ENCODE measurements at regions not wholly inside any gene's neighbourhood (a gene's known extent, or its start where the extent isn't known, plus 50 kb on each side); places are given as distances from the start of the nearest gene placed in this dataset.

- POLR2A ChIA-PET, result interaction anchor here (0.5 kb wide), 1 partner anchor 255 kb away, joined by 5 read pairs; no protein-coding TSS in a partner anchor
- no peak for TF ChIP-seq CTCF (IDR thresholded peaks at IDR 0.05; ENCODE audit: insufficient read depth, low read length, missing control alignments)
- CTCF ChIA-PET, result interaction anchor here (1.0 to 2.5 kb wide), 2 partner anchors 9 to 115 kb away, joined by 4 to 11 read pairs; no protein-coding TSS in a partner anchor
- DNase-seq (ENCODE audit: low read depth, low spot score), result no peak
- no peak overlapping the region for H3K4me3 ChIP-seq (ENCODE audit: low read depth, low read length)
These were observed 110.1 kb upstream of the SMURF2 start for GRCh38 chr17:64771980-64772844.

GRCh38 chr17:64769712-64770111 lies 107.6 kb upstream of the SMURF2 start:
- H3K4me3 ChIP-seq (ENCODE audit: low read depth, low read length), result no peak overlapping the region
- POLR2A ChIA-PET, result no interaction called here
- CTCF ChIA-PET, result interaction anchor here (1.2 kb wide), 1 partner anchor 7 kb away, joined by 4 read pairs; no protein-coding TSS in a partner anchor
- DNase-seq (ENCODE audit: low read depth, low spot score), result no peak
- TF ChIP-seq CTCF (IDR thresholded peaks at IDR 0.05; ENCODE audit: insufficient read depth, low read length, missing control alignments), result no peak

- no peak for TF ChIP-seq CTCF (IDR thresholded peaks at IDR 0.05; ENCODE audit: insufficient read depth, low read length, missing control alignments)
- DNase-seq (ENCODE audit: low read depth, low spot score), result no peak
- CTCF ChIA-PET, result interaction anchor here (0.7 kb wide), 2 partner anchors 10 to 11 kb away, joined by 3 read pairs; no protein-coding TSS in a partner anchor
These were observed 105.3 kb upstream of the SMURF2 start for GRCh38 chr17:64767269-64767997.

GRCh38 chr17:64765191-64765889 lies 103.2 kb upstream of the SMURF2 start:
- POLR2A ChIA-PET, result no interaction called here
- TF ChIP-seq CTCF (IDR thresholded peaks at IDR 0.05; ENCODE audit: insufficient read depth, low read length, missing control alignments), result no peak
- no peak for DNase-seq (ENCODE audit: low read depth, low spot score)
- H3K4me3 ChIP-seq (ENCODE audit: low read depth, low read length), result no peak overlapping the region
- CTCF ChIA-PET, result interaction anchor here (0.7 to 2.3 kb wide), 2 partner anchors 9 to 29 kb away, joined by 4 to 5 read pairs; no protein-coding TSS in a partner anchor

More at GRCh38 chr17:64767269-64767997, 105.3 kb upstream of the SMURF2 start:
- no peak overlapping the region for H3K4me3 ChIP-seq (ENCODE audit: low read depth, low read length)
- POLR2A ChIA-PET, result no interaction called here

- H3K4me3 ChIP-seq (ENCODE audit: low read depth, low read length), result no peak overlapping the region
- DNase-seq (ENCODE audit: low read depth, low spot score), result no peak
- ChIA-PET CTCF (interaction anchor here (1.0 kb wide), 2 partner anchors 23 to 27 kb away, joined by 3 read pairs; no protein-coding TSS in a partner anchor), POLR2A (no interaction called here)
- TF ChIP-seq CTCF (IDR thresholded peaks at IDR 0.05; ENCODE audit: insufficient read depth, low read length, missing control alignments), result no peak
These were observed 89.0 kb upstream of the SMURF2 start for GRCh38 chr17:64750891-64751677.
